HS-5 (cell line): ENCODE measurements at regions not wholly inside any gene's neighbourhood (a gene's known extent, or its start where the extent isn't known, plus 50 kb on each side); places are given as distances from the start of the nearest gene placed in this dataset.

Experiments used
- DNase-seq: peaks from one replicate; pipeline ENCODE4 v3.0.0-alpha.2; 2012; ENCODE audit warnings: low read depth

DNA sequence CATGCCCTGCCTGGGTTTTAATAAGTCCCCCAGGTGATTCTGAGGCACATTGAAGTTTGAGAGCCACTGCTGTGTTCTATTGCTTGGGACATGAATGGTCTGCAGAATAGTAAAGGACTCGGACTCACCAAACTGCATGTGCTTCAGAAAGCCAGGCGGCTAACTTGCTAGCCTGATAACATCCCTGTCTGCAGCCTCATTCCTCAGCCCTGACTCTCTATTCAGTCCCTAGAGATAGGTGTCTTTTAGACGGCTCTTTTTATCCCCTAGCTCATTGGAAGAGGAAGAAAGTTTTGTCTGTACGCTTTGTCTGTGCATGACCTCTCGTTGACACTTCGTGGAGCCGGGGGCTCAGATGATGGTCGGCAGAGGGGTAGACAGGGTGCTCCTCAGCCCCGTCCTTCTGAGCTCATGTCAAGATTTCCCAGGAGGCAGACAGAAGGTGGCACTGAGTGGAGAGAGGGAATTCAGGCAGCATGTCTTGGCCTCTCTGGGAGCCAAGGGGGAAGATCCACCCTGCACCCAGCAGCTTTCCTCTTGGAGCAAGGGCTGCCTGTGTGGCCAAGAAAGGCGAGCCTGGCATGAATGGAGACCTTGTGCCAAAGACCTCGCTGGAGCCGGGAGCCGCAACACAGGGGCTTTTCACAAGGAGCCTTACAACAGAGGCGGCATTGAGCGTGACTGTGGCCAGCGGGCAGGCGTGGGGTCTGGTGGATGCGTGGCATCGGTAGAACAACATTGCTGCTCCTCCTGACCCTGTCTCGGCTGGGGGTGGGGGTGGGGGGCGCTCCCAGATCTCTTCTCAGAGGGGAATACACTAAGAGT is 51.1 kb upstream of the PODXL start:
- no peak for DNase-seq

DNA sequence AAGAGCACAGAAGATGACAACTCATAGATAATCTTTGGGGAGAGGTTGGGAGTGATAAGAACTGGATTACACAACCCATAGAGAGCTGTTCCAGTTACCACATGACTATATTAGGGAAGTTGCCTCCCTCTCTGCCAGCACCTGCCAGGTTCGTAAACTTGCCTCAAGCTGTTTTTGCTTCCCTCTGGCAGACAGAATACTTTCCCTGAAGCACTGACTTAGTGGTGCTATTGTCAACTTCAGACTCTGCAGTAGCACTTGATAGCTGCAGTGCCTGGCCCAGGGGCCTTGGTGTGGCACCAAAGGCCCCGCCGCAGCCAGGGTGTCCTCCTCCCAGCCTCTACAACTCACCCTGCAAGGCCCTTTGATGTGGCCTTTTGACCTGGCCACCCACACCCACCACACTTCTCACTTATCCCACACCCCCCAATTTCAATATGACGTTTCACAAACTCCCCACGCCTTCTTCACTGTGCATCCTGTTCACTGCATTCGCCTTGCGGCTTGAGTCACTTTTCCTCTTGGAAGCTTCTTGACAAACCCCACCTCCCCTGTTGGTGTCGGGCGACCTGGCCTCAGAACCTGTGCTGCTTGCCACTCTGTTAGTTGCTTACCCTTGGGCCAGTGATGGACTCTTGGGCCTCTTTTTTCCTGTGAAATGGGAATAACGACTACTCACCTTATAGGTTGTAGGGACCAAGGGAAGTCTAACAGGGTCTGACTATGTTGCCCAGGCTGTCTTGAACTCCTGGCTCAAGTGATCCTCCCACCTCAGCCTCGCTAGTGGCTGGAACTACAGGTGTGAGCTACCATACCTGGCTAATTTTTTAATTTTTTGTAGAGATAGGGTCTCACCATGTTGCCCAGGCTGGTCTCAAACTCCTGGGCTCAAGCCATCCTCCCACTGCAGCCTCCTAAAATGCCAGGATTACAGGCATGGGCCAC is 50.2 kb upstream of the PODXL start:
- DNase-seq, result no peak
